ENCODE measurements at regions not wholly inside any gene's neighbourhood (a gene's known extent, or its start where the extent isn't known, plus 50 kb on each side); places are given as distances from the start of the nearest gene placed in this dataset.

GRCh38 chr15:91357011-91357410, 257.0 kb downstream of the SV2B start:
- Histone ChIP-seq H3K27me3 (ENCODE audit: insufficient read depth) (no peaks in the 10 kb centered on the region), H3K4me1 (ENCODE audit: insufficient read depth) (no peaks in the 10 kb centered on the region), H2AFZ (no peak overlapping the region), H3F3A (replicated peaks; ENCODE audit: low read depth) (no peaks in the 10 kb centered on the region), H3K27ac (ENCODE audit: low read depth) (no peak overlapping the region), H4K20me1 (replicated peaks; ENCODE audit: insufficient read depth) (no peaks in the 10 kb centered on the region), H3K4me3 (no peak overlapping the region), H3K9me2 (ENCODE audit: insufficient read depth) (no peaks in the 10 kb centered on the region), H3K79me2 (replicated peaks; ENCODE audit: insufficient read depth) (no peaks in the 10 kb centered on the region), H3K36me3 (ENCODE audit: insufficient read depth) (no peaks in the 10 kb centered on the region), H3K4me2 (no peak overlapping the region)
- H3K4me1 Mint-ChIP-seq = no peaks in the 10 kb centered on the region
- TF ChIP-seq POLR2AphosphoS5 (IDR thresholded peaks at IDR 0.05; ENCODE audit: low read depth) = no peak
- no peak for TF ChIP-seq REST (IDR thresholded peaks at IDR 0.05; ENCODE audit: unreplicated experiment)
- TF ChIP-seq NANOG (IDR thresholded peaks at IDR 0.05; ENCODE audit: borderline replicate concordance) = no peak
- no peak for TF ChIP-seq EZH2 (IDR thresholded peaks at IDR 0.05; ENCODE audit: low read depth, unreplicated experiment)
- no peak for TF ChIP-seq EZH2phosphoT487 (IDR thresholded peaks at IDR 0.05; ENCODE audit: unreplicated experiment)
- TF ChIP-seq ZNF462 (CRISPR knock-in tag; IDR thresholded peaks at IDR 0.05) = no peak
- no peak for TF ChIP-seq ETS1 (IDR thresholded peaks at IDR 0.05)
- TF ChIP-seq STAT1 (IDR thresholded peaks at IDR 0.05; ENCODE audit: unreplicated experiment) = no peak
- no peak for TF ChIP-seq CREB1 (CRISPR knock-in tag; IDR thresholded peaks at IDR 0.05; ENCODE audit: low read depth)
- TF ChIP-seq JUNB (IDR thresholded peaks at IDR 0.05; ENCODE audit: unreplicated experiment) = no peak
- no peaks in the 10 kb centered on the region for H3K27me3 Mint-ChIP-seq (ENCODE audit: insufficient read depth, low read depth, poor library complexity)
- DNase-seq (ENCODE audit: low spot score) (no peak), ATAC-seq (no peak)
- H3K4me3 Mint-ChIP-seq = no peak overlapping the region
- H3K36me3 Mint-ChIP-seq (ENCODE audit: low read depth) = no peaks in the 10 kb centered on the region
- H3K9me3 Mint-ChIP-seq = peaks cover 6% of the 10 kb centered on the region; the same call in 1 of the 3 replicates
- no peak overlapping the region for H3K27ac Mint-ChIP-seq
